NCI-H82 treated with DMSO at 0.1 percent for 48 hours (cell line): ENCODE measurements at regions not wholly inside any gene's neighbourhood (a gene's known extent, or its start where the extent isn't known, plus 50 kb on each side); places are given as distances from the start of the nearest gene placed in this dataset.

ENCODE experiments used
- DNase-seq: peaks from one replicate; lab custom pipeline; 2025; ENCODE audit not compliant: unreplicated experiment; lab: John Stamatoyannopoulos, UW

- DNase-seq: no peak
Observed at GRCh38 chr2:45337481-45337880, 273.6 kb downstream of the SRBD1 start.

- DNase-seq: no peak
Observed at GRCh38 chr2:45334205-45334604, 276.9 kb downstream of the SRBD1 start.

GRCh38 chr2:45332567-45332966 is 278.5 kb downstream of the SRBD1 start:
- no peak for DNase-seq

DNA sequence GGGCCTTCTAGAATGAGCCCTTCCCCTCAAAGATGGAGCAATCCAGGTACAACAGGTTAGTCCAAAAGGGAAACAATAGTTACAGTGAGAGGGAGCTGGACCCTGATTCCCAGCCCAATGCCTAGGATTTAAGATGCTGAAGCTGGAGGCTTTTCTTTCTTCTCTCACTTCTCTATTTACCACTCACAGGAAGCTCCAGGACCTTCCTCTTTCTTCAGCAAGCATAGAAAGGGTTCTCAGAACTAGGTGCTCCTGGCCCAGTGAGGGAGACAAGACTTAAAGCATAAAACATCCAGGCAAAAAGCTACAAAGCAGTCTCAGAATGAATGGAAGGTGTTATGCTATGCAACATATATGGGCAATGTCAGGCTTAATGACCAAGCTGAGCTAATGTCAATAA is 279.0 kb downstream of the SRBD1 start:
- no peak for DNase-seq

DNA sequence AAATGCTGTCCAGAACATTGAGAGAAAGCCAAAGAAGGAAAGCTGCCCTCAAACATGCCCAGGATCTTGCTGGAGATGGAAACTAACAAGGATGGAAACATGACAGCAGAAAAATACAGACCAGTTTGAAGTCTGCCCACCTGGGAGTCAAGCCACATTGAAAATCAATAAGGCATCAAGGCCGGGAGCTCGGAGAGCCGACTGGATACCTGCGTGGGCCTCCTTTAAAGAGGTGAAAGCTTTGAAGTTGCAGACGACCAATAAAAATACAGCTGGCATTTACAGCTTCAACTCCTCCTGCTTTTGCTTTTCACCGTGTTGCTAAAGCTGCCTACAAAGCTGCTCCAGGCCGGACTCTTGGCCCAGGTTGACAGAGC is 279.7 kb downstream of the SRBD1 start:
- DNase-seq: no peak

GRCh38 chr2:45330637-45331409 is 280.2 kb downstream of the SRBD1 start:
- DNase-seq: no peak

GRCh38 chr2:45330108-45330507 is 281.0 kb downstream of the SRBD1 start:
- DNase-seq: no peak

DNA sequence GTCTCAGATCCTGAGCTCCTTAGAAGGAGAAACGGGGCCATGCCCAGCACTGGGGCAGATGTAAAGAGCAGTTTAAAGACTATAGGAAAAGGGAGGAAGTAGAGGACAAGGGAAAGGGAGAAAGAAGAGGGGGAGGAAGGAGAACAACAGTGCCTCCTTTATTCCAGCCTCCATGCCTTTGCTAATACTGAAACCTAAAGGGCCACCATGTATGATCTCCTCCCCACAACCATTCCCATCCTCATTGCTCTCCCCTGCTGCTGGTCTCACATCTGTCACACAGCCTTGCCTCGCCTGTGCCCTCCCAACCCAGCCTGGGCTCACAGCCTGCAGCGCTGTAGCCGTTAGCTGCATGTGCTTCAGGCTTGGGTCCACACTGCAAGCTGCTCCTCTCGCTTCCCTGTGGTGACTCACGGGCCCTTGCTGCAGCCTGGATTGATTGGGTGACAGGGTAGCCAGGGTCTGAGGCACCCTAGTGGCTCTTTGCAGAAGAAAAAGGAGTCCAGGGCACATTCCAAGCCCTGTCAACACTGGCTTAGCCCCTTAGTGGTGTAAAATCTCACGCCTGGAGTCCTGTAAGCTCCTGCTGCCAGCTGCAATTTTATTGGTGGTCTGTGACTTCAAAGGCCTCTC is 281.9 kb downstream of the SRBD1 start:
- DNase-seq: no peak

- DNase-seq: no peak
Observed at GRCh38 chr2:45328264-45328870, 282.7 kb downstream of the SRBD1 start.

DNA sequence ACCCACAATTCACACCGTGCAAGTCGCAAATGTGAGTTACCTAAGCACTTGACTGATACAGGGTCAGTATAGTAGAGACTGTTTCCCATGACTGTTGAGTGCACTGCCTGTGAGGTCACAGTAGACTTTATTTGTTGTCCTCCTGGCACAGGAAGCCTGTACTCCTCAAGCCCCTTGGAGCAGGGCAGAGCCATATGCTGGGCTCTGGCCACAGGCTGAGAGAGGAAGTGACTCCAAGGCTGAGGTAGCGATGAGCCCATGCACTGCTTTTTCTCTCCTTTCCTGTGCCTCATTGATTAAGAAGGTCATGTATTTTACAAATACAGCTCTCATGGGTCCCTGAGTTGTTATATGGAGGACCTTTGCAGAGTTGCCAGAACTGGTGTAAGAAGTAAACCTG is 287.7 kb downstream of the SRBD1 start:
- no peak for DNase-seq

- no peak for DNase-seq
Observed at GRCh38 chr2:45320956-45321355, 290.1 kb downstream of the SRBD1 start.

GRCh38 chr2:45319683-45320455 is 291.2 kb downstream of the SRBD1 start:
- DNase-seq: no peak

- no peak for DNase-seq
Observed at GRCh38 chr2:45318686-45319085, 292.4 kb downstream of the SRBD1 start.

DNA sequence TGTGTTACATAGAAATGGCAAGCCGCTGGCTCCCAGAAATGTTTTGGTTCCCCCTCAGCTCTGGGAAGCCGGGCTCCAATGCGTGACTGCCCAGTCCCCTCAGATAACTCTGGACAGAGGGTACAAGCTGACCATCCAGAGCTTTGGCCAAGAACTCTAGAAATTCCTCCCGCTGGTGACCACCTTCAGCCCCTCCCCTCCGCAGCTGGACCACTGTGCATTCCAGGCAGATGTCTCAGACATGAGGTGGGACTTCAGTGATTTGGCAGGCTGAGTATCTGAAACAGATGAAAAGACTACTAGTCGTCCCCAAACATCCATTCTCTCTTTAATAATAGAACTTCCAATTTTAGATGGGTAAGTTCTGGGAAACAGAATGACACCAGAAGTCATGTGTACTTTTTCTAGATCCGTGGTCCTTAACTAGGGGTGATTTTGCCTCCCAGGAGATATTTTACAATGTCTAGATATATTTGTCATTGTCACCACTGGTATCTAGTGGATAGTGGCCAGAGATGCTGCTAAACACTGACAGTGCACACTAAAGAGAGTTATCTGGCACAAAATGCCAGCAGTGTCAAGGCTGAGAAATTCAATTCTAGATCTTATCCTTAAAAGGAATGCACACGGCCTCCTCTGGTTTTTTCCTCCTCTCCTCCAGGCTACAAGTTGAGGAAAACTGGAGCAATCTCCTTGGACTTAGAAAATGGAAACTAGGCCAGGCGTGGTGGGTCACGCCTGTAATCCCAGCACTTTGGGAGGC is 294.3 kb downstream of the SRBD1 start:
- no peak for DNase-seq

GRCh38 chr2:45315861-45316260 is 295.2 kb downstream of the SRBD1 start:
- no peak for DNase-seq

GRCh38 chr2:45312275-45312674 is 298.8 kb downstream of the SRBD1 start:
- DNase-seq: no peak

DNA sequence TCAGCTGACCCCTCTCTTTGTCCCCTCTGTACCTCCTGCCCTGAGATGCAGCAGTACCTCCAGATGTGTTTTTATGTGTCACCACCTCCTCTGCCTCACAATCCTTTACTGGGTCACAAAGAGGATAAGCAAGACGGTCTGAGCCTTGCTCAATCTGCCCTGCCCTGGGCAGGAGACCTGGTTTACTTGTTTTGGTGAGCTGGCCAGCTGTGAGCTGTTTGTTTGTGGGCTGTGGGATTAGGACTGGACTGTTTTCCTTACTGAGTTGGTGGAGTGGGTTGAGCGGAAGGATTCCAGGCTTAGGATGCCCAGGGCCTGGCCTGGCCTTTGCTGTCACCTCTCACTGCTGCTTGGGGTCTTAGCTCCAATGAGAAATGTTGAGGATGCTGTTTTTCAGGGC is 299.5 kb downstream of the SRBD1 start:
- DNase-seq: no peak

DNA sequence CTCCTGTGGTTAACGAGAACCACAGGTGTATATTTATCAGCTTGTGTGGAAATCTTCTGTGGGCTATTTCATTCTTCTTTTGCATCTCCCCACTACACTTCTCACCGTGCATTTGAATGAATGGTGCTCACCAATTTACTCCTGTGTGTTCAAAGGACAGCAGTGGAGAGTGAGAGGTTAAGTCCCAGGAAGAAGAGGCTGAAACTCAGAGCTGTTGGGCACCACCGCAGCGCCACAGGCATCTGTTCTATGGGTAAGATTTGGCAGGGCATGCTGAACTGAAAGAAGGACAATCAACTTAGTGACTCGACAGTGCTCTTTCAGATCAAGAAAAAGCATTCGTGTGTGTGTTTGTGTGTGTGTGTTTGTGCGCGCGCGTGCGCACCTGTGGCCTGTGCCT is 297.9 kb upstream of the SIX2 start:
- no peak for DNase-seq

DNA sequence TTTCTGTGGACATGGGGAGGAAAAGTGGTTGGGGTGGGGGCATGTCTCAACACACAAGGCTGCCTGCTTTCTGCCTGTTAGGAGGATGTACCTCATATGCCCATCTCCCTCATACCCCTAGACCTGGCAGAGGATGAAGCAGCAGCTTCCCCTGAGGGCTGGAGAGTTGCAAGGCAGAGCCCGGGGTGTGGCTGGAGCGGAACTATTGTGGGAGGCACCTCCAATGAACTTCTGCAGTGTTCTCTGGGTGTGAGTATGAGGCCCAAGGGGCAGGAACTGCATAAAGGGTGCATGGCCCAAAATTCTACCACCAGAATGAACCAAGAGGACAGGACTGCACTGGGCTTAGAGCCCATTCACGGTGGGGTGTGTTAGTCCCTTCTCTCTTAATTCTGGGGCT is 296.3 kb upstream of the SIX2 start:
- DNase-seq: no peak

- DNase-seq: no peak
Observed at GRCh38 chr2:45303417-45304202, 294.4 kb upstream of the SIX2 start.
